GM21786 (cell line): ENCODE measurements at regions not wholly inside any gene's neighbourhood (a gene's known extent, or its start where the extent isn't known, plus 50 kb on each side); places are given as distances from the start of the nearest gene placed in this dataset.

Experiments used
- ATAC-seq: cut with Tn5 transposase; IDR thresholded peaks from one replicate; pipeline ENCODE4 v1.9.1; 2021; ENCODE audit not compliant: unreplicated experiment

GRCh38 chr1:208510192-208510952 lies 266.2 kb upstream of the PLXNA2 start:
- ATAC-seq, result no peak

DNA sequence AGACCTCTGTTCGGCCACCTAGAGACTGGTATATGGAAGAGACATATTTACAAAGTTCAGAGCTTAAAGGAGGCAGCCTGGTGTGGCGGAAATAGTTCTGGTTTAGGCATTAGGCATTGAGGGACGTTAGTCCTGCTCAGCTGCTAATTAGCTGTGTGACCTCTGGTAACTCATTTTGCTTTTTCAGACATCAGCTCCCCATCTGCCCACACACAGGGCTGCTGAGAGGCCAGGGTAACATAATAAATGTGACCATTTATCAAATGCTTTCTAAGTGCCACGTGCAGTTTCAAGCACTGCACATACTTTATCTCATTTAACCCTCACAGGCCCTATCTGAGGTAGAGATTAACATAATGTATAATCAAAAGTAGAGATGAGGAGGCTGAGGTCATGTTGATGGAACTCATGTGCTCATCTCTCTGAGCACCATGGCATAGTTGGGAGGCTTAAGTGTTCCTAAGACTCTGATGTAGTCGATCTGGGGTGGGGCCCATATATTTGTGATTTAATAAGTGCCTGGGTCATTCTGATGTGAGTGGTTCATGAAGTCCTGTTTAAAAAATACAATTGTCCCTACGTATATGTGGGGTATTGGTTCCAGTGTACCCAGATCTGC lies 267.2 kb upstream of the PLXNA2 start:
- ATAC-seq, result no peak

- no peak for ATAC-seq
Measured at GRCh38 chr1:208513799-208514198, 269.6 kb upstream of the PLXNA2 start.

DNA sequence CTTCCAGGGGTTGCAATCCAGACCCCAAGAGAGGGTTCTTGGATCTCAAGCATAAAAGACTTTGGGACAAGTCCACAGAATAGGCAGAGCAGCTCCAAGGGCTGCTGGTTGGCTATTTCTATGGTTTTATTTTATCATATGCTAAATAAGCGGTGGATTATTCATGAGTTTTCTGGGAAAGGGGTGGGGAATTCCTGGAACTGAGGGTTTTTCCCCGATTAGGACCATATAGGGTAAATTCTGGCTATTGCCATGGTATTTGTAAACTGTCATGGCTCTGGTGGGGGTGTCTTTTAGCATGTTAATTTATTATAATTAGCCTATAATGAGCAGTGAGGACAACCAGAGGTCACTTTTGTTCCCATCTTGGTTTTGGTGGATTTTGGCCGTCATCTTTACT lies 270.9 kb upstream of the PLXNA2 start:
- no peak for ATAC-seq

DNA sequence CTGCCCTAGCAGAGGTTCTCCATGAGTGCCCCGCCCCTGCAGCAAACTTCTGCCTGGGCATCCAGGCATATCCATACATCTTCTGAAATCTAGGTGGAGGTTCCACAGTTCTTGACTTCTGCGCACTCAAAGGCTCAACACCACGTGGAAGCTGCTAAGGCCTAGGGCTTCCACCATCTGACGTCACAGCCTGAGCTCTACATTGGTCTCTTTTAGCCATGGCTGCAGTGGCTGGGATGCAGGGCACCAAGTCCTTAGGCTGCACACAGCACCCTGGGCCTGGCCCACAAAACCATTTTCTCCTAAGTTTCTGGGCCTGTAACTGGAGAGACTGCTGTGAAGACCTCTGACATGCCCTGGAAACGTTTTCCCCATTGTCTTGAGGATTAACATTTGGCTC lies 272.6 kb upstream of the PLXNA2 start:
- no peak for ATAC-seq

DNA sequence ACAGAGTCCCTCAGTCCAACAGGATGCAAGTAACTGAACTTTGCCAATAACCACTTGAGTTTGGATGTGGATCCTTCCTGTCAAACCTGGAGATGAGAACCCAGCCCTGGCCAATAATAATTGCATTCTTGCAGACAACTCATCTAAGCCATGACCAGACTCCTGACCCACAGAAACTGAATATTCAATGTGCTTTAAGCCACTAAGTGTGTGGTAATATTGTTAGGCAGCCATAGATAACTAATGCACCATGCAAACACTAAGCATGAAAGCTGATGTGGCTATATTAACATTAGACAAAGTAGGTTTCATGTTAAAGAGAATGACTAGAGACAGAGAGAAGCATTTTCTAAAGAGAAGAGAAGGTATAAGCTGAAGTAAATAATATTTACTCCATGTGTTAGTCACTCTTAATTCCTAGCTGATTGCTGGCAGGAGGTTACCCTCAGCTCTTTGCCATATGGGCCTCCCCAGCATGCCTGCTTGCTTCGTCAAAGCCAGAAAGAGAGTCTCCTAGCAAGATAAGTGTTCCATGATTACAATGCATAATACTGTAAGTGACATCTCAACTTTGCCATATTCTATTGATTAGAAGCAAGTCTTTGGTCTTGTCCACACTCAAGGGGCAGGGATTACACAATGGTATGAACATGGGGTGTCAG lies 276.4 kb upstream of the PLXNA2 start:
- ATAC-seq, result no peak

DNA sequence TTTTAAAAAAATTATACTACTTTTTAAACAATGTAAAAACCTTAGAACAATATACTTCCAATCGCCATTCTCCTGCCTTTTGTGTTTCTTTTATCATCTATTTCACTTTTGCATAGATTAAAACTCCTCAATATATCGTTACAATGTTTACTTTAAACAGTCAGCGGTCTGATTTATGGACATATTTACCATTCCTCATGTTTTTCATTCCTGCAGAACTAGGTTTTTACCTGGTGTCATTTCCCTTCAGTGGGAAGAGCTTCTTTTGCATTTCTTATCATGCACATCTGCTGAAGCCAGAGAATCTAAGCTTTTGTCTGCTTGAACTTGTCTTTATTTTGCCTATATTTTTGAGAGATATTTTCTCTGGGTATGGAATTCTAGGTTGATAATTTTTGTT lies 277.4 kb upstream of the PLXNA2 start:
- ATAC-seq, result no peak

GRCh38 chr1:208523007-208523406 lies 278.8 kb upstream of the PLXNA2 start:
- no peak for ATAC-seq

DNA sequence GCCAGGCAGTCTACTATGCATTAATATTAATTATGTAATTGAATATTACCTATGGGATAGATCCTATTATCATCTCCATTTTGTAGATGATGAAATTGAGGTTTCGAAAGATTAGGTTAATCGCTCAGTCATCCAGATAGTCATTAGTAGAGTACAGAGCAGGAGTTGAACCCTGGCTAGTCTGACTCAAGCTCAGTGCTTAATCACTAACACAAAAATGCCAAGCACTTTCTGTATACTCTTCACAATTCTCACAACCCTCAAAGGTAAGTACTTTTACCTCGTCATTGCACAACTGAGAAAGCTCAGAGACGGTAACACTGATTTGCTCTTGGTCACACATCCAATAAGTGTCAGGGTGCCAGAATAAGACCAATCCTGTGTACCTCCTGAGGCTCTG lies 280.2 kb upstream of the PLXNA2 start:
- no peak for ATAC-seq

DNA sequence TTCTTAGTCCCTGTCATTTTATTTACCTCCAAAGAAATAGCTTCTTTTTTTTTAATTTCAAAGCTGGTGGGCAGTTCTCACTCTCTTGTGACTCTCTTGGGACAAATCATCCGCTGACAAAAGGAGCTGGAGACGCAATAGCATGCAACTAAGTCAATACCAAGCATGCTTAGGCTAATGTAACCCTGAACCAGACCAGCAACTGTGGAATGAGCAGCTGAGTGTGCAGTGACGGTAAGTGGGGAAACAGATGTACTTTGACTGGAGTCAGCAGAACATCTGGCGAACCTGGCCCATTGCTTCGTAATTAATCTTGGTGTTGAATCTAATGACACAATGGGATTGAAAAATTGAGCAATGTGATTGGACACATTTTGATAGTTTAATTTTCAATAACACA lies 280.7 kb upstream of the PLXNA2 start:
- no peak for ATAC-seq

DNA sequence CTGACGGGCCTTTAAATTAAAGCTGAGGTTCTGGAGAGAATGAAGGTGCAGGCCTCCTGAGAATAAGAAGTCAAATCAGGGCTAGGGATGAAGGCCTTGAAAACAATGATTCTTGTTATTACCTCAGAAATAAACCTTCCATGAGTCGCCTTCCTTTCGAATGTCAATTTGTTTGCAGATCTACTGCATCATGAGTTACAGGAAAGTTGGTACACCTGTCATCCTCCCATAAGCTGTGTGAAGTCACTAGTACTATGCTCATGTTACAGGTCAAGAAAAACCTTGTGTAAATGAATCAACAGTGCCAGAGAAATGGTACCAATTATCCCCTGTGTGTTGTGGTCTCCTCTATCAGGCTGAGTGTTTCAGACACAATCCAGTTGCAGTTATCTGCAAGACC lies 281.2 kb upstream of the PLXNA2 start:
- no peak for ATAC-seq

DNA sequence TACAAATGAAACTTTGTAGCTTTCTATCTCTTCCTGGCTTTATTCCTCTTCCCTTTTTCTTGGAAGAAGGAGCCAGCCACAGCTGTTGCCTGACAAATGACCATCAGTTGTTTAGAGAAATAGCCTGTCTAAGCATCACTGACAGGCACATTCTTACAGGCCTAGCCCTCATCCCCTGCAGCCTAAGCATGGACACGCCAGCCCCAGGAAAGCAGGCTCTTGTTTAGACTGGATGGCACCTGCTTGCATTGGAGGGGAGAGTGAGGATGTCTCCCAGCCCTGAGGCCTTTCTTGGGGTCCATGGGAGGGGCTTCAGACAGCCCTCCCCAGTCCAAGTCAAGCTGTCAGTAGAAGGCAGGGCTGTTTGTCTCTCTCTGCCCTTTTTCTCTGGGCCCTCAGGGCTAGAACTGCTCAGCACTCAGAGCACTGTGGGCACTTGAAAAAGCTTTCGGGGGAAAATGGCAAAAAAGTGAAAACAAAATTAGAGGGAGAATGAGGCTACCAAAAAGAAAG lies 282.5 kb upstream of the PLXNA2 start:
- no peak for ATAC-seq

GRCh38 chr1:208527156-208527555 lies 283.0 kb upstream of the PLXNA2 start:
- ATAC-seq, result no peak

DNA sequence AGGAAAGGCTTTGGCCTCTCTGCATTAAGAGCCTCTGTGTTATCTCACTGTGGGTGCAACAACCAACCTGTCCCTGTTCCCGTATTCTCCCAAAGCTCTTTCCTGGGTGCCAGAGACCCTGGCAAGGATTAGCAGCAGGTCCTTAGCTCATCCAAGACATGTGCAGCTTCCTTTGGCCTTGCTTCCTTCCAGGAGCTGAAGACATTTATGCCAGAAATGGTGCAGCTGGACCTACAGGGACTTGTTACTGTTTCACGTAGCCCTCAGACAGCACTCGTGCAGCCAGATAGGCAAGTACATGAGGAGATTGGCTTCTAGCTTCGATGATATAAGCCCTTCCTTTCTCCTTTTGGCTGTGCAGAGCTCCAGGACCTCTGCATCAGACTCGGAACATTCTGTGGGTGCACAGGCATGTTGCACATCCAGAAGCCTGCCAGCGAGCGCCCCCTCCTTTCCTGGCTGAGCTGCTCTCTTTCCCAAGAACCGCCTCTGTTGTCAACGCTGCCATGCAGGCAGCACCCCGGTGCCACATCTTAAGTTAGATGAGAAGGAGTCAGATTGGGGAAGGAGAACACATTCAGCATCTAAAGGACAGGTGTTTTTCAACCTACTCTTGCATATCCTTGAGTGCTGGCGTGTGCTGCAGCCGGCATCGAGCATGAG lies 284.5 kb upstream of the PLXNA2 start:
- ATAC-seq, result no peak

GRCh38 chr1:208531003-208531750 lies 287.0 kb upstream of the PLXNA2 start:
- ATAC-seq, result no peak

GRCh38 chr1:208533746-208534598 lies 289.8 kb upstream of the PLXNA2 start:
- no peak for ATAC-seq

DNA sequence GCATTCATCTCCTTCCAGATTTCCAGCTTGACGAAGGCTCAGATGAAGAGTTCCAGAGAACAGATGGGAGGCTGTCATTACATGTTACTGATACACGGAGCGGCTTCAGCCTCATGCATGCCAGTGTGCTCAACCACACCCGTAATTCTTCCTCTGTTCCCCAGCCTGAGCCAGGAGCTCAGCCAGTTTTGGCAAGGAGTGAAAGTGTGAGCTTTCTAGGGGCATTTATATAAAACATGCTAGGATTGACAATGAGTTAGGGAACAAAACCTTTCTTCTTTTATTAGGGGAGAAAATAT lies 290.4 kb upstream of the PLXNA2 start:
- no peak for ATAC-seq

DNA sequence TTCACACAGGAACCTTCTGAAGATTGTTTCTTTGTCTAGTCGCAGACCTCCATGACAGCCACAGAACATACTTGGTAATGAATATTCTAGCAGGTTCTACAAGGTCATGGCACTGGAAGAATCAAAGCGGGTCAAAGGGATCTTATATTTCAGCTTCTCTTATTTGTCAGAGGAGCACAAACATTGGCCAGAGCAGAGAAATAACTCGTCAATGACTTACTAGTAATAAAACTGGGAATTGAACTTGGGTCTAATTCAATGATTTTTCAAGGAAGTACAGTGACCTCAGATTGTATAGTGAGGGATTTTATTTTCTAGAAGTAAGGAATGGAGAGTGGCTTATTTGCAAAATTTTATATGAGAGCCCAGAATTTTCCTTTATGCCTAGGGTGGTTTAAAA lies 290.8 kb upstream of the PLXNA2 start:
- no peak for ATAC-seq

GRCh38 chr1:208535511-208535910 lies 291.3 kb upstream of the PLXNA2 start:
- ATAC-seq, result no peak

GRCh38 chr1:208536212-208536611 lies 292.0 kb upstream of the PLXNA2 start:
- ATAC-seq, result no peak
